HEK293 (cell line): ENCODE measurements at regions not wholly inside any gene's neighbourhood (a gene's known extent, or its start where the extent isn't known, plus 50 kb on each side); places are given as distances from the start of the nearest gene placed in this dataset.

ENCODE experiments used
- CTCF ChIA-PET: fragments of 350-600 bp; formaldehyde crosslinking; extraction: SDS; loops from one replicate; lab custom pipeline; 2021; ENCODE audit warnings: antibody characterized with exemption; lab: Yijun Ruan, JAX
- POLR2A ChIA-PET: fragments of 300-600 bp; formaldehyde crosslinking; extraction: SDS; loops from one replicate; lab custom pipeline; 2020; ENCODE audit warnings: antibody characterized with exemption, inconsistent platforms; lab: Yijun Ruan, JAX
- H3K27ac ChIP-seq: fragments of 200-500 bp; sonication (Bioruptor generic); 2 replicates; pipeline ENCODE4 v1.5.1; 2014; ENCODE audit warnings: low read depth, low read length, control low read depth, inconsistent platforms; ENCODE audit errors: extremely low read depth
- H3K36me3 ChIP-seq, 2 experiments: fragments of 200-500 bp in 1 of 2; sonication (Bioruptor generic) in 1 of 2; 1 replicate in 1 of 2; 2 replicates in 1 of 2; pipeline ENCODE4 v1.5.1; 2014 to 2017; ENCODE audit warnings: inconsistent platforms in 2 of 2, low read length in 2 of 2; ENCODE audit not compliant: control insufficient read depth in 2 of 2, insufficient read depth in 1 of 2
- H3K4me1 ChIP-seq: fragments of 200-500 bp; sonication (Bioruptor generic); 2 replicates; pipeline ENCODE4 v1.5.1; 2014; ENCODE audit warnings: mild to moderate bottlenecking, low read length, inconsistent platforms; ENCODE audit not compliant: control insufficient read depth, insufficient read depth
- H3K4me3 ChIP-seq: 2 replicates; pipeline ENCODE4 v1.5.1; 2011; ENCODE audit warnings: low read depth, mild to moderate bottlenecking, control low read depth, low read length, moderate library complexity
- H3K9me3 ChIP-seq: fragments of 200-500 bp; sonication (Bioruptor generic); 2 replicates; pipeline ENCODE4 v1.5.1; 2014; ENCODE audit warnings: low read depth, low read length, inconsistent platforms; ENCODE audit not compliant: control insufficient read depth, insufficient read depth
- BCL11B ChIP-seq: fragments of 450-650 bp; formaldehyde crosslinking; IDR thresholded peaks from 2 replicates; pipeline ENCODE4 v1.5.1; 2016; ENCODE audit warnings: low read depth, missing biosample characterization, missing genetic modification characterization
- GFI1B ChIP-seq: fragments of 450-650 bp; formaldehyde crosslinking; IDR thresholded peaks from 2 replicates; pipeline ENCODE4 v1.5.1; 2016; ENCODE audit warnings: missing biosample characterization, missing genetic modification characterization
- GLI2 ChIP-seq: fragments of 450-650 bp; formaldehyde crosslinking; IDR thresholded peaks from 2 replicates; pipeline ENCODE4; 2017; ENCODE audit warnings: missing biosample characterization, missing genetic modification characterization, low read depth, borderline replicate concordance
- SETDB1 ChIP-seq: IDR thresholded peaks from one replicate; pipeline ENCODE4 v1.6.1; 2017; ENCODE audit warnings: mild to moderate bottlenecking, low read length, moderate library complexity, mixed read lengths; ENCODE audit not compliant: insufficient read length
- ZBTB20 ChIP-seq: fragments of 450-650 bp; formaldehyde crosslinking; IDR thresholded peaks from 2 replicates; pipeline ENCODE4 v1.5.1; 2016; ENCODE audit warnings: missing biosample characterization, missing genetic modification characterization
- ZBTB48 ChIP-seq: fragments of 450-650 bp; formaldehyde crosslinking; IDR thresholded peaks from 2 replicates; pipeline ENCODE4 v1.5.1; 2016; ENCODE audit warnings: missing biosample characterization, missing genetic modification characterization
- ZNF10 ChIP-seq: fragments of 450-650 bp; formaldehyde crosslinking; IDR thresholded peaks from 2 replicates; pipeline ENCODE4 v1.5.1; 2017; ENCODE audit warnings: missing biosample characterization, missing genetic modification characterization
- ZNF112 ChIP-seq: fragments of 450-650 bp; formaldehyde crosslinking; IDR thresholded peaks from 2 replicates; pipeline ENCODE4 v1.5.0; 2017; ENCODE audit warnings: missing biosample characterization, missing genetic modification characterization
- ZNF132 ChIP-seq: fragments of 450-650 bp; formaldehyde crosslinking; IDR thresholded peaks from 2 replicates; pipeline ENCODE4 v1.5.1; 2017; ENCODE audit warnings: missing biosample characterization, missing genetic modification characterization, borderline replicate concordance
- ZNF138 ChIP-seq: fragments of 450-650 bp; formaldehyde crosslinking; IDR thresholded peaks from 2 replicates; pipeline ENCODE4 v1.5.1; 2016; ENCODE audit warnings: missing biosample characterization, missing genetic modification characterization, borderline replicate concordance
- ZNF146 ChIP-seq: fragments of 450-650 bp; formaldehyde crosslinking; IDR thresholded peaks from 2 replicates; pipeline ENCODE4 v1.5.1; 2016; ENCODE audit warnings: missing biosample characterization, missing genetic modification characterization
- ZNF155 ChIP-seq: fragments of 450-650 bp; formaldehyde crosslinking; IDR thresholded peaks from 2 replicates; pipeline ENCODE4 v1.5.1; 2016; ENCODE audit warnings: missing biosample characterization, missing genetic modification characterization
- ZNF16 ChIP-seq: fragments of 450-650 bp; formaldehyde crosslinking; IDR thresholded peaks from 2 replicates; pipeline ENCODE4 v1.5.1; 2016; ENCODE audit warnings: low read depth, missing biosample characterization, missing genetic modification characterization
- ZNF350 ChIP-seq: fragments of 450-650 bp; formaldehyde crosslinking; IDR thresholded peaks from 2 replicates; pipeline ENCODE4 v1.5.0; 2017; ENCODE audit warnings: missing biosample characterization, mild to moderate bottlenecking, missing genetic modification characterization
- ZNF416 ChIP-seq: fragments of 450-650 bp; formaldehyde crosslinking; IDR thresholded peaks from 2 replicates; pipeline ENCODE4 v1.5.1; 2016; ENCODE audit warnings: missing biosample characterization, missing genetic modification characterization
- ZNF423 ChIP-seq: fragments of 450-650 bp; formaldehyde crosslinking; IDR thresholded peaks from 2 replicates; pipeline ENCODE4 v1.5.1; 2016; ENCODE audit warnings: missing biosample characterization, missing genetic modification characterization
- ZNF48 ChIP-seq: fragments of 450-650 bp; formaldehyde crosslinking; IDR thresholded peaks from 2 replicates; pipeline ENCODE4 v1.5.1; 2016; ENCODE audit warnings: missing biosample characterization, missing genetic modification characterization
- ZNF549 ChIP-seq: fragments of 450-650 bp; IDR thresholded peaks from 2 replicates; pipeline ENCODE4 v1.5.1; 2018; ENCODE audit warnings: missing biosample characterization, missing genetic modification characterization, mild to moderate bottlenecking, inconsistent platforms, moderate library complexity
- ZNF621 ChIP-seq: fragments of 450-650 bp; formaldehyde crosslinking; IDR thresholded peaks from 2 replicates; pipeline ENCODE4 v1.5.1; 2017; ENCODE audit warnings: missing biosample characterization, missing genetic modification characterization
- ZNF626 ChIP-seq: fragments of 450-650 bp; sonication (Bioruptor Pico); formaldehyde crosslinking; IDR thresholded peaks from 2 replicates; pipeline ENCODE4 v1.5.1; 2018; ENCODE audit warnings: missing biosample characterization, missing genetic modification characterization, inconsistent platforms
- ZNF629 ChIP-seq: fragments of 450-650 bp; formaldehyde crosslinking; IDR thresholded peaks from 2 replicates; pipeline ENCODE4 v1.5.1; 2017; ENCODE audit warnings: missing biosample characterization, missing genetic modification characterization
- ZNF654 ChIP-seq: fragments of 450-650 bp; formaldehyde crosslinking; IDR thresholded peaks from 2 replicates; pipeline ENCODE4 v1.5.1; 2016; ENCODE audit warnings: low read depth, missing biosample characterization, missing genetic modification characterization
- ZNF76 ChIP-seq: fragments of 450-650 bp; formaldehyde crosslinking; IDR thresholded peaks from 2 replicates; pipeline ENCODE4; 2016; ENCODE audit warnings: low read depth, missing biosample characterization, missing genetic modification characterization, borderline replicate concordance
- ZNF768 ChIP-seq: fragments of 450-650 bp; formaldehyde crosslinking; IDR thresholded peaks from 2 replicates; pipeline ENCODE4 v1.5.1; 2018; ENCODE audit warnings: missing biosample characterization, mild to moderate bottlenecking, missing genetic modification characterization
- ZNF837 ChIP-seq: fragments of 450-650 bp; formaldehyde crosslinking; IDR thresholded peaks from 2 replicates; pipeline ENCODE4 v1.5.1; 2016; ENCODE audit warnings: missing biosample characterization, missing genetic modification characterization
- ZNF843 ChIP-seq: fragments of 450-650 bp; formaldehyde crosslinking; IDR thresholded peaks from 2 replicates; pipeline ENCODE4 v1.5.1; 2016; ENCODE audit warnings: missing biosample characterization, missing genetic modification characterization
- TF ChIP-seq, protein P1 (sequence below): fragments of 450-650 bp; IDR thresholded peaks from 2 replicates; pipeline ENCODE4 v1.5.1; 2018; ENCODE audit warnings: missing biosample characterization, mild to moderate bottlenecking, missing genetic modification characterization
- TF ChIP-seq, protein P2 (sequence below): fragments of 450-650 bp; formaldehyde crosslinking; IDR thresholded peaks from 2 replicates; pipeline ENCODE4 v1.5.1; 2016; ENCODE audit warnings: missing biosample characterization, missing genetic modification characterization
- TF ChIP-seq, protein P3 (sequence below): sonication (generic); formaldehyde crosslinking; IDR thresholded peaks from 2 replicates; pipeline ENCODE4 v1.8.1; 2022; ENCODE audit warnings: mild to moderate bottlenecking, moderate library complexity, missing genetic modification reagents

DNA sequence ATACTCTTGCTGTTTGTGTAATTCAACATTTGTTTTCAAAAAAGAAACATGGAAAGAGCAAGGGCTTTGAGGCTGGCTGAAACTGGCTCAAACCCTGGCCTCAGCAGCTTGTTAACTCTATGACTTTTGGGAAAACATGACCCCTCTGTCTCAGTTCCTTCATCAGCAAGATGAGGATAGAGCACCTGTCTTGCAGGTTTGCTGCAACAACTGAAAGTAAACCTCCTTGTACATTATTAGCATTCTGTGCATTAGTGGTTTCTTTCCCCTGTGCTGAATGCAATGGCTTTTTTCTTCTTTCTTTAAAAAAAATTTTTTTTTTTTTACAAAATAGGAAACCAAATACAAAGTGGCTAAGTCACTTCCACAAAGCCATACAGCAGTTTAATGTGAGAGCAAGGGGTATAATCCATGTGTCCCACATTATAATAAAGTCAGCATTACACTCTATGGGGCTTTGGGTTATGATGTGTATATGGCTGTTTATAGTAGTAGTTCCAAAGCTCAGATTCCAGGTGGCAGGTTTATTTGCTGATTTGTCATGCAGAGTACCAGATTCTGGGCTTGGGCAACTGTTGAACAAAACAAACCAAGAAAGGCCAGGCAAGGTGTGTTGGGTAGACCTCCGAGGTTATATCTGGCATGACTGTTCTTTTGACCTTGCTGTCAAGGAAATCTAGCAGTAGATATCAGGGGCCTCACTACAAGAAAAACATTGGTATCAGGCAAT, 194.5 kb upstream of the CNOT2 start:
- H3K9me3 ChIP-seq, result no peaks in the 10 kb centered on the region
- no peaks in the 10 kb centered on the region for H3K4me1 ChIP-seq
- ChIA-PET POLR2A (no interaction called here), CTCF (no interaction called here)
- TF ChIP-seq BCL11B (no peak), ZNF48 (tag by site-specific recombination) (no peak), ZNF132 (tag by site-specific recombination) (no peak), ZNF549 (tag by site-specific recombination) (no peak), SETDB1 (no peak), ZNF112 (no peak), ZNF768 (tag by site-specific recombination) (no peak), ZNF16 (tag by site-specific recombination) (no peak), ZNF76 (tag by site-specific recombination) (no peak)
- TF ChIP-seq, protein P1, sequence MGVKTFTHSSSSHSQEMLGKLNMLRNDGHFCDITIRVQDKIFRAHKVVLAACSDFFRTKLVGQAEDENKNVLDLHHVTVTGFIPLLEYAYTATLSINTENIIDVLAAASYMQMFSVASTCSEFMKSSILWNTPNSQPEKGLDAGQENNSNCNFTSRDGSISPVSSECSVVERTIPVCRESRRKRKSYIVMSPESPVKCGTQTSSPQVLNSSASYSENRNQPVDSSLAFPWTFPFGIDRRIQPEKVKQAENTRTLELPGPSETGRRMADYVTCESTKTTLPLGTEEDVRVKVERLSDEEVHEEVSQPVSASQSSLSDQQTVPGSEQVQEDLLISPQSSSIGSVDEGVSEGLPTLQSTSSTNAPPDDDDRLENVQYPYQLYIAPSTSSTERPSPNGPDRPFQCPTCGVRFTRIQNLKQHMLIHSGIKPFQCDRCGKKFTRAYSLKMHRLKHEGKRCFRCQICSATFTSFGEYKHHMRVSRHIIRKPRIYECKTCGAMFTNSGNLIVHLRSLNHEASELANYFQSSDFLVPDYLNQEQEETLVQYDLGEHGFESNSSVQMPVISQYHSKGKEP (tag by site-specific recombination), result no peak
- no peak overlapping the region for H3K27ac ChIP-seq
- H3K4me3 ChIP-seq, result no peak overlapping the region
- H3K36me3 ChIP-seq, result no peaks in the 10 kb centered on the region

DNA sequence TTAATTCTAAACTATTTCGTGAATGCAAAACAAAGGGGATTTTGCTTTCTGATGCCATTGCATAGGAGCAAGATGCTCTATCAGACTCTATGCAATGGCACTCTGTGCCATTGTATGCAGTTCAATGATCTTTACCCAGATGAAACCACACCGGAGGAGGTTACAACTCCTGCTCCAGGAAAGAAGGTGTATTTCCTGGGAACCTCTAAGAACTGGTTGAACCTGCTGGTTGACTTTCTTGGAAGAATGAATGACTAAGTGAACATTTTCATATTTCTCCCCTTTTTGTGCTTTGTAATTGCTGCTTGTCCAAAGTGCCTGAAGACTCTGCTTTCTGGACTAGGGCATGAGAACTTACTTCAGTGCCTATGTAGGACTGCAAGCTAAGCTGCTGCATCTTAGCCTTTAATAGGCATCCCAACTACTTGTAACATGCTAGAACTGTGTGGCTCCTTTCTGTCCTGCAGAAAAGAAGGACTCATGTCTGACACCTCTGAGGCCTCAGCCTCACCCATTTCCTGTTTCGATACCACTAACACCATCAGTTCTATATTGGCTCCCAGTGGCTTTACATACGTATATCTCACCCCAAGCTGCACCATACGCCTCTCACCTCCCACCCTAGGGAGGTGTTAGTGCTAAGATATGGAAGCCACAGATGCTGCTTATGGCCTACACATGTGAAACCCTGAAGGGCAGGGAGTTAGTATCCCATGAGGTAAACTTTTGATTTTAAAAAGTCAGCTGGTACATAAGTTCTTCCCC, 193.5 kb upstream of the CNOT2 start:
- Histone ChIP-seq H3K9me3 (no peaks in the 10 kb centered on the region), H3K36me3 (no peaks in the 10 kb centered on the region), H3K27ac (no peak overlapping the region), H3K4me3 (no peak overlapping the region), H3K4me1 (no peaks in the 10 kb centered on the region)
- ChIA-PET CTCF (interaction anchor here (1.1 kb wide), 1 partner anchor 149 kb away, joined by 4 read pairs; no protein-coding TSS in a partner anchor), POLR2A (no interaction called here)
- TF ChIP-seq ZNF626 (tag by site-specific recombination) (no peak), ZNF10 (tag by site-specific recombination) (no peak), GLI2 (tag by site-specific recombination) (no peak), ZNF843 (no peak), ZNF629 (no peak), ZNF621 (no peak), ZNF146 (tag by site-specific recombination) (no peak), ZNF837 (tag by site-specific recombination) (no peak), GFI1B (no peak), ZNF138 (tag by site-specific recombination) (no peak), ZBTB48 (tag by site-specific recombination) (no peak), ZNF423 (tag by site-specific recombination) (no peak), ZNF155 (tag by site-specific recombination) (no peak), ZNF654 (tag by site-specific recombination) (no peak), ZNF416 (no peak), ZBTB20 (tag by site-specific recombination) (no peak), ZNF350 (tag by site-specific recombination) (no peak)
- TF ChIP-seq, protein P2, sequence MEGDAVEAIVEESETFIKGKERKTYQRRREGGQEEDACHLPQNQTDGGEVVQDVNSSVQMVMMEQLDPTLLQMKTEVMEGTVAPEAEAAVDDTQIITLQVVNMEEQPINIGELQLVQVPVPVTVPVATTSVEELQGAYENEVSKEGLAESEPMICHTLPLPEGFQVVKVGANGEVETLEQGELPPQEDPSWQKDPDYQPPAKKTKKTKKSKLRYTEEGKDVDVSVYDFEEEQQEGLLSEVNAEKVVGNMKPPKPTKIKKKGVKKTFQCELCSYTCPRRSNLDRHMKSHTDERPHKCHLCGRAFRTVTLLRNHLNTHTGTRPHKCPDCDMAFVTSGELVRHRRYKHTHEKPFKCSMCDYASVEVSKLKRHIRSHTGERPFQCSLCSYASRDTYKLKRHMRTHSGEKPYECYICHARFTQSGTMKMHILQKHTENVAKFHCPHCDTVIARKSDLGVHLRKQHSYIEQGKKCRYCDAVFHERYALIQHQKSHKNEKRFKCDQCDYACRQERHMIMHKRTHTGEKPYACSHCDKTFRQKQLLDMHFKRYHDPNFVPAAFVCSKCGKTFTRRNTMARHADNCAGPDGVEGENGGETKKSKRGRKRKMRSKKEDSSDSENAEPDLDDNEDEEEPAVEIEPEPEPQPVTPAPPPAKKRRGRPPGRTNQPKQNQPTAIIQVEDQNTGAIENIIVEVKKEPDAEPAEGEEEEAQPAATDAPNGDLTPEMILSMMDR (tag by site-specific recombination), result no peak
- TF ChIP-seq, protein P3, sequence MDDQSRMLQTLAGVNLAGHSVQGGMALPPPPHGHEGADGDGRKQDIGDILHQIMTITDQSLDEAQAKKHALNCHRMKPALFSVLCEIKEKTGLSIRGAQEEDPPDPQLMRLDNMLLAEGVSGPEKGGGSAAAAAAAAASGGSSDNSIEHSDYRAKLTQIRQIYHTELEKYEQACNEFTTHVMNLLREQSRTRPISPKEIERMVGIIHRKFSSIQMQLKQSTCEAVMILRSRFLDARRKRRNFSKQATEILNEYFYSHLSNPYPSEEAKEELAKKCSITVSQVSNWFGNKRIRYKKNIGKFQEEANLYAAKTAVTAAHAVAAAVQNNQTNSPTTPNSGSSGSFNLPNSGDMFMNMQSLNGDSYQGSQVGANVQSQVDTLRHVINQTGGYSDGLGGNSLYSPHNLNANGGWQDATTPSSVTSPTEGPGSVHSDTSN (CRISPR knock-in tag), result no peak
